Bronchial epithelial cell (primary cell): ENCODE measurements at regions not wholly inside any gene's neighbourhood (a gene's known extent, or its start where the extent isn't known, plus 50 kb on each side); places are given as distances from the start of the nearest gene placed in this dataset.
"Not testable (repeated sequence)": the region's sequence is repeated elsewhere in the genome, so short reads cannot be mapped to it uniquely, and the experiment has no call there.

Source experiments
- DNase-seq: peaks from one replicate; pipeline ENCODE4 v3.0.0-alpha.2; 2010; ENCODE audit warnings: low read depth
- FAIRE-seq: peaks from 2 replicates; lab custom pipeline; 2011; peaks lifted over from hg19 to GRCh38; lab: Jason Lieb, UNC
- H3K27me3 ChIP-seq: 2 replicates; pipeline ENCODE4 v1.5.1; 2011; ENCODE audit warnings: low read length; ENCODE audit not compliant: control insufficient read depth, insufficient read depth
- H3K36me3 ChIP-seq: 2 replicates; pipeline ENCODE4 v1.5.1; 2011; ENCODE audit warnings: low read length; ENCODE audit not compliant: control insufficient read depth, insufficient read depth
- H3K4me3 ChIP-seq: 2 replicates; pipeline ENCODE4 v1.5.1; 2011; ENCODE audit warnings: mild to moderate bottlenecking, low read depth, low read length, control low read depth
- TF ChIP-seq, protein P1 (sequence below): IDR thresholded peaks from 2 replicates; pipeline ENCODE4 v1.5.1; 2011; ENCODE audit warnings: mild to moderate bottlenecking, moderate library complexity, low read length, control low read depth, inconsistent platforms; ENCODE audit not compliant: insufficient read depth, severe bottlenecking

DNA sequence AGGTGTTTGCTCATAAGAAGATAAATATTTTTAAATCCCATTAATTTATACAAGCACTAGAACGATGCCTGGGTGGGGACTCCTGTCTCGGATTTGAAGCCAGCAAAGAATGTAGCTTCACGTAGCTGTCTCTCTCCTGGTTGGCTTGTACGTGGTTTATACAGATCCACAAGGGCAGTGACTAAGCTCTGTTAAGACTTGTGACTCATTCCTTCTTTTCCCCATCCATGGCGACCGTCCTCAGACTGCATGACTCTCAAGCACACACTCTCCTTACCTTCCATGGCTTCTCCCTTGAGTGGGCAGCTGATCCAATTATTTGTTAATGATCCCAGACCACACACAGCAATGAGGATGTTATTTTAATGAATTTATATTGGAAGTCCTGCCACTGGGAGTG, 679.7 kb upstream of the SOX9 start:
- peak; percentile 70 for FAIRE-seq
- no peaks in the 10 kb centered on the region for H3K27me3 ChIP-seq
- no peak overlapping the region for H3K4me3 ChIP-seq
- peak; percentile 97 for DNase-seq
- TF ChIP-seq, protein P1, sequence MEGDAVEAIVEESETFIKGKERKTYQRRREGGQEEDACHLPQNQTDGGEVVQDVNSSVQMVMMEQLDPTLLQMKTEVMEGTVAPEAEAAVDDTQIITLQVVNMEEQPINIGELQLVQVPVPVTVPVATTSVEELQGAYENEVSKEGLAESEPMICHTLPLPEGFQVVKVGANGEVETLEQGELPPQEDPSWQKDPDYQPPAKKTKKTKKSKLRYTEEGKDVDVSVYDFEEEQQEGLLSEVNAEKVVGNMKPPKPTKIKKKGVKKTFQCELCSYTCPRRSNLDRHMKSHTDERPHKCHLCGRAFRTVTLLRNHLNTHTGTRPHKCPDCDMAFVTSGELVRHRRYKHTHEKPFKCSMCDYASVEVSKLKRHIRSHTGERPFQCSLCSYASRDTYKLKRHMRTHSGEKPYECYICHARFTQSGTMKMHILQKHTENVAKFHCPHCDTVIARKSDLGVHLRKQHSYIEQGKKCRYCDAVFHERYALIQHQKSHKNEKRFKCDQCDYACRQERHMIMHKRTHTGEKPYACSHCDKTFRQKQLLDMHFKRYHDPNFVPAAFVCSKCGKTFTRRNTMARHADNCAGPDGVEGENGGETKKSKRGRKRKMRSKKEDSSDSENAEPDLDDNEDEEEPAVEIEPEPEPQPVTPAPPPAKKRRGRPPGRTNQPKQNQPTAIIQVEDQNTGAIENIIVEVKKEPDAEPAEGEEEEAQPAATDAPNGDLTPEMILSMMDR, result no peak
- H3K36me3 ChIP-seq, result no peaks in the 10 kb centered on the region

DNA sequence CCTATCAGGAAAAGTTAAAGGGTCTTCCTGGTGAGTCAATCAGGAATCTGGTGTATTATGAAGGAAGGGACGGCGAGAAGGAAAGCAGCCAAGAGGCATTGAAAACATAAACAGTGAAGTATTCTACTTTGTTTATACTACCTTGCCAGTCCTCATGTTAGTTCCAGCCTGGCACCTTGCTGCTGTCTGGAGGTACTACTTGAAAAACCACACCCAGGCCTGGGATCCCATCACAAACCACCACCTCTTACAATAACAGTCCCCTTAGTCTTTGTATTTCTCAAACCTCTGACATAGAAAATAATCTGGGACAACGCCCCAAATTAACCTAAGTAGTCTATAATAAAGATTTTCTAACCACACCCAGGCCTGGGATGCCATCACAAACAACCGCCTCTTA, 676.7 kb upstream of the SOX9 start:
- FAIRE-seq (no peak), DNase-seq (no peak)
- no peak overlapping the region for H3K4me3 ChIP-seq
- H3K36me3 ChIP-seq, result no peaks in the 10 kb centered on the region
- no peaks in the 10 kb centered on the region for H3K27me3 ChIP-seq
- TF ChIP-seq, protein P1, result no peak

DNA sequence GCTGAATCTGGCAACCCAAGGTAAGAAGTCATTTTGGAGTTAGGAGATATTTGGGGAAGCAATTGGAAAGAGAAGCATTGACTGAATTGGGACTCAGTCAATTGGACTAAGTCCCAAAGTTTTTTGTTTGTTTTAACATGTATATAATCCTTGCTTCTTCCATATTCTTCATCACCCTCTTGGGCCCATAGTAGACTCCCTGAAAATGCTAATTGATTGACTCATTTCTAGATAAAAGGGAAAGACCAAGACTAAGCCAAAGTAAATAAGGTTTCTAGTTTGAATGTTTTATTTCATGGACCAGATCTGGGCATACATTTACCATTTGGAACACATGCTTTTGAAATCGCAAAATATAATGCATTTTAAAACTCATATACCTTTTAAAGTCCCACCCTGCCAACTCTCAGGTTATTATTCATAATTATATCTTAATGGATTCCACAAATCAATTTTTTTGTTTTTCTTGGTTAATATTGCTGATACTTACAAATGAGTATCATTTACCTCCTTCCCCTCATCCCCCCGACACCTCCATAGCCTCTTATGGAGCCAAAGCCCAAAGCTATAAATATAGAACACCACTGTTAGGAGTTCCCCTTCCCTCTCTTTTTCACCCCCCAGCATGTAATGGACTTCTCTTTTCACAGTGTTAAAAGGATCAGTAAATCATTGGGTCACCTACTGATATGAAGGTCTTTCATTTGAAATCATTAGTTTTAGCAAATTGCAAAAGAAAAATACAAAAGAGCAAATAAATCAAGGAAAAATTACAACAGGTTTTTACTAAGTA, 674.0 kb upstream of the SOX9 start:
- no peak overlapping the region for H3K4me3 ChIP-seq
- TF ChIP-seq, protein P1, result no peak
- no peaks in the 10 kb centered on the region for H3K36me3 ChIP-seq
- peak; percentile 40 for DNase-seq
- H3K27me3 ChIP-seq, result no peaks in the 10 kb centered on the region
- FAIRE-seq, result no peak

DNA sequence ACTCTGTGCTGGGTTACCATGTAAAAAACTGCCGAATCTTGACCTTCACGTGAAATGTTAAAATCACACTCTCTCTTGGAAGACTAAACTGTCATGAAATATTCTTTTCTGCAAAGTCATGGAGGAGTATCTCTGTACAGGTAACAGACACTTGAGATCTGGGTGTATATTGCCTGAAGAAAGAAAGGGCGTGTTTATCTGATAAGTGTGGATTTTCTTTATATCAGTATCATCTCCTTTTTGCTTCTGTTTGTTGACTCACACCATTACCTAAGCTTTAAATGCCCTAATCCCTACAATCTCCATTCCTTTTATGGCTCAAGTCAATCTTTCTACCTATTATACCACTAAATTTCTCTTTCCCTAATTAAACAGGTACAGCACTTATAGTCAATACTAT, 673.2 kb upstream of the SOX9 start:
- DNase-seq (no peak), FAIRE-seq (no peak)
- TF ChIP-seq, protein P1, result no peak
- Histone ChIP-seq H3K4me3 (no peak overlapping the region), H3K36me3 (no peaks in the 10 kb centered on the region), H3K27me3 (no peaks in the 10 kb centered on the region)

DNA sequence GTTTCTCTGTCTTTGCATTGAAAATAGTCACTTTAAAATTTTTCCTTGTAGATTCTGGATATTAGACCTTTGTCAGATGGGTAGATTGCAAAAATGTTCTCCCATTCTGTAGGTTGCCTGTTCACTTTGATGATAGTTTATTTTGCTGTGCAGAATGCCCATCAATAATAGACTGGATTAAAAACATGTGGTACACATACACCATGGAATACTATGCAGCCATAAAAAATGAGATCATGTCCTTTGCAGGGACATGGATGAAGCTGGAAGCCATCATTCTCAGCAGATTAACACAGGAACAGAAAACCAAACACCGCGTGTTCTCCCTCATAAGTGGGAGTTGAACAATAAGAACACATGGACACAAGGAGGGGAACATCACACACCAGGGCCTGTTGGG, 670.2 kb upstream of the SOX9 start:
- not testable (repeated sequence) for H3K4me3 ChIP-seq, H3K36me3 ChIP-seq, H3K27me3 ChIP-seq, DNase-seq, FAIRE-seq

DNA sequence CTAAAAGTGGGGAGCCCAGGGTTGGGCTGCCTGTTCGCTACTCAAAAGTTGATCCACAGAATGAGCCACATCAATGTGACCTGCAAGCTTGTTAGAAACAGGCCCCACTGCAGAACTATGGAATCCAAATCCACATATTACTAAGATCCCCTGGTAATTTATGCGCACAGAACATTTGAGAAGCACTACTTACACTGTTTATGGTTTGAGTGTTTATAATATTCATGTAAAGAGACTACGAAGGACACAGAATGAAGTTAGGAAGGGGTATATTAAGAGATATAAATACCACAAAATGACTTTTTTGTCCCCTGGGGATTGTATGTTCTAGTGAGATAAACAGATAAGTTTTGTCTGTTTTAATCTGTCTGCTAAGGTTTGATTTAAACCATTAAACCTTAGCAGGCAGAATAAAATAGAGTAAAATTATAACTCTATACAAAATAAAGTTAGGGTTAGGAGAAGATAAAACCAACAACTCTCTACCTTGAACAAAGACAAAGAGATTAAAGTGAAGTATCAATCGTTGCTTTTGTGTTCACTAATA, 666.9 kb upstream of the SOX9 start:
- FAIRE-seq (no peak), DNase-seq (no peak)
- Histone ChIP-seq H3K36me3 (no peaks in the 10 kb centered on the region), H3K4me3 (no peak overlapping the region), H3K27me3 (no peaks in the 10 kb centered on the region)
- TF ChIP-seq, protein P1, result no peak
